ENCODE measurements at regions not wholly inside any gene's neighbourhood (a gene's known extent, or its start where the extent isn't known, plus 50 kb on each side); places are given as distances from the start of the nearest gene placed in this dataset.
A peak's percentile ranks its signal among the peaks of the same experiment; 100 is the strongest.
"Not testable (repeated sequence)": the region's sequence is repeated elsewhere in the genome, so short reads cannot be mapped to it uniquely, and the experiment has no call there.

- no peak for DNase-seq
Observed at GRCh38 chr6:168369786-168370185, 50.2 kb upstream of the DACT2 start.

- DNase-seq, result peak; percentile 73
Observed at GRCh38 chr6:168370310-168370991, 50.9 kb upstream of the DACT2 start.

GRCh38 chr6:168371185-168371584, 51.6 kb upstream of the DACT2 start:
- no peak for DNase-seq

GRCh38 chr6:168371618-168371980, 52.0 kb upstream of the DACT2 start:
- DNase-seq, result no peak

- no peak for DNase-seq
Observed at GRCh38 chr6:168371981-168372711, 52.6 kb upstream of the DACT2 start.

- DNase-seq, result no peak
Observed at GRCh38 chr6:168372889-168373288, 53.3 kb upstream of the DACT2 start.

- no peak for DNase-seq
Observed at GRCh38 chr6:168373389-168373788, 53.8 kb upstream of the DACT2 start.

GRCh38 chr6:168374051-168374502, 54.5 kb upstream of the DACT2 start:
- DNase-seq, result no peak

- DNase-seq, result no peak
Observed at GRCh38 chr6:168374541-168375071, 55.0 kb upstream of the DACT2 start.

GRCh38 chr6:168376120-168376519, 56.5 kb upstream of the DACT2 start:
- DNase-seq, result no peak

GRCh38 chr6:168376811-168377483, 57.4 kb upstream of the DACT2 start:
- DNase-seq, result no peak

- DNase-seq, result no peak
Observed at GRCh38 chr6:168377484-168377855, 57.9 kb upstream of the DACT2 start.

- no peak for DNase-seq
Observed at GRCh38 chr6:168377856-168378832, 58.6 kb upstream of the DACT2 start.

- not testable (repeated sequence) for DNase-seq
Observed at GRCh38 chr6:168379579-168379978, 60.0 kb upstream of the DACT2 start.

- DNase-seq, result not testable (repeated sequence)
Observed at GRCh38 chr6:168380166-168380955, 60.6 kb upstream of the SMOC2 start.

- DNase-seq, result no peak
Observed at GRCh38 chr6:168380956-168381605, 59.9 kb upstream of the SMOC2 start.

- no peak for DNase-seq
Observed at GRCh38 chr6:168381726-168382458, 59.1 kb upstream of the SMOC2 start.

- DNase-seq, result no peak
Observed at GRCh38 chr6:168383062-168383854, 57.7 kb upstream of the SMOC2 start.
